CD14-positive monocyte (primary cell): ENCODE measurements at regions not wholly inside any gene's neighbourhood (a gene's known extent, or its start where the extent isn't known, plus 50 kb on each side); places are given as distances from the start of the nearest gene placed in this dataset.

Experiments used
- DNase-seq, 3 donors: peaks; one replicate each; pipeline ENCODE4 v3.0.0-alpha.2; 2011 to 2022
- H2AFZ ChIP-seq: 2 replicates; pipeline ENCODE4 v1.6.0; 2012; ENCODE audit warnings: mild to moderate bottlenecking, low read depth, low read length, inconsistent platforms; ENCODE audit not compliant: insufficient read depth, poor library complexity, severe bottlenecking
- H3K27ac ChIP-seq, 2 donors: 1 replicate in 1 of 2; 2 replicates in 1 of 2; pipeline ENCODE4 v1.5.1; 2012 to 2013; ENCODE audit warnings: low read length in 2 of 2, control low read depth in 1 of 2, inconsistent platforms in 1 of 2, low read depth in 1 of 2, mild to moderate bottlenecking in 1 of 2
- H3K27me3 ChIP-seq, 2 donors: one replicate each; pipeline versions ENCODE4 v1.6.0 to v1.6.1; 2011 to 2013; ENCODE audit warnings: low read length in 2 of 2; ENCODE audit not compliant: control insufficient read depth in 2 of 2, insufficient read depth in 2 of 2
- H3K36me3 ChIP-seq, 2 donors: replicated peaks in 1 of 2; 1 replicate in 1 of 2; 2 replicates in 1 of 2; pipeline versions ENCODE4 v1.5.1 to v1.6.1; 2012 to 2013; ENCODE audit warnings: low read length in 2 of 2, control low read depth in 1 of 2, inconsistent platforms in 1 of 2, mild to moderate bottlenecking in 1 of 2; ENCODE audit not compliant: insufficient read depth in 2 of 2, control insufficient read depth in 1 of 2
- H3K4me1 ChIP-seq, 2 donors: 1 replicate in 1 of 2; 2 replicates in 1 of 2; pipeline versions ENCODE4 v1.5.1 to v1.6.1; 2012 to 2013; ENCODE audit warnings: low read length in 2 of 2, control low read depth in 1 of 2, inconsistent platforms in 1 of 2, mild to moderate bottlenecking in 1 of 2, moderate library complexity in 1 of 2; ENCODE audit not compliant: insufficient read depth in 2 of 2, control insufficient read depth in 1 of 2
- H3K4me2 ChIP-seq: replicated peaks from 2 replicates; pipeline ENCODE3; 2012; ENCODE audit warnings: low read length, moderate library complexity, mild to moderate bottlenecking; ENCODE audit not compliant: poor library complexity, severe bottlenecking; ENCODE audit errors: extremely low read depth
- H3K4me3 ChIP-seq, 3 experiments: fragments of 200-600 bp in 1 of 3; sonication (generic) in 1 of 3; replicated peaks in 1 of 3; 1 replicate in 2 of 3; 2 replicates in 1 of 3; pipeline ENCODE4 v1.5.1; 2011 to 2013; ENCODE audit warnings: low read length in 3 of 3, mild to moderate bottlenecking in 3 of 3, control low read depth in 2 of 3, low read depth in 2 of 3, inconsistent platforms in 1 of 3, moderate library complexity in 1 of 3
- H3K79me2 ChIP-seq: 2 replicates; pipeline ENCODE4 v1.6.0; 2012; ENCODE audit warnings: mild to moderate bottlenecking, control low read depth, inconsistent platforms, low read length, moderate library complexity; ENCODE audit not compliant: insufficient read depth
- H3K9ac ChIP-seq: 2 replicates; pipeline ENCODE4 v1.6.0; 2017; ENCODE audit warnings: low read length, mild to moderate bottlenecking; ENCODE audit not compliant: insufficient read depth, poor library complexity, severe bottlenecking
- H3K9me3 ChIP-seq, 2 donors: replicated peaks in 1 of 2; 1 replicate in 1 of 2; 2 replicates in 1 of 2; pipeline versions ENCODE4 v1.5.1 to v1.6.1; 2012 to 2013; ENCODE audit warnings: low read length in 2 of 2, control low read depth in 1 of 2; ENCODE audit not compliant: control insufficient read depth in 1 of 2, insufficient read depth in 1 of 2
- H4K20me1 ChIP-seq: 2 replicates; pipeline ENCODE4 v1.6.0; 2012; ENCODE audit warnings: mild to moderate bottlenecking, low read length, control low read depth, moderate library complexity; ENCODE audit not compliant: insufficient read depth
- H3K27ac Mint-ChIP-seq, 7 donors: one replicate each; pipeline ENCODE4 v1.8.0; 2020; ENCODE audit warnings: mild to moderate bottlenecking in 7 of 7, mixed read lengths in 7 of 7, moderate library complexity in 6 of 7, inconsistent platforms in 2 of 7
- H3K27me3 Mint-ChIP-seq, 3 donors: one replicate each; pipeline ENCODE4 v1.8.0; 2021 to 2022; ENCODE audit warnings: low read depth in 3 of 3, mild to moderate bottlenecking in 3 of 3, mixed read lengths in 3 of 3, moderate library complexity in 3 of 3, inconsistent platforms in 1 of 3
- H3K36me3 Mint-ChIP-seq, 2 donors: one replicate each; pipeline ENCODE4 v1.8.0; 2020; ENCODE audit warnings: mixed read lengths in 2 of 2, inconsistent platforms in 1 of 2, mild to moderate bottlenecking in 1 of 2
- H3K4me1 Mint-ChIP-seq: one replicate; pipeline ENCODE4 v1.8.0; 2020; ENCODE audit warnings: mild to moderate bottlenecking, mixed read lengths
- H3K4me3 Mint-ChIP-seq, 2 donors: one replicate each; pipeline ENCODE4 v1.8.0; 2020; ENCODE audit warnings: mild to moderate bottlenecking in 2 of 2, mixed read lengths in 2 of 2, moderate library complexity in 1 of 2
- H3K9me3 Mint-ChIP-seq, 7 donors: one replicate each; pipeline ENCODE4 v1.8.0; 2020 to 2022; ENCODE audit warnings: mixed read lengths in 7 of 7, mild to moderate bottlenecking in 6 of 7, moderate library complexity in 6 of 7, inconsistent platforms in 2 of 7
- WGBS: methylation state at CpG from one replicate; pipeline ENCODE4 v1.1.5; 2013; ENCODE audit warnings: missing lambda C conversion rate; ENCODE audit not compliant: insufficient coverage; 5-methylcytosine and 5-hydroxymethylcytosine counted together
- intact Hi-C, 2 donors: fragments of 100-400 bp; cut with micrococcal nuclease; formaldehyde crosslinking; loops; one replicate each; pipeline versions ENCODE4 v1.15.0 to v1.15.1; 2023
- TF ChIP-seq, protein P1 (sequence below): fragments of 200-600 bp; IDR thresholded peaks from one replicate; pipeline ENCODE4 v1.8.0; 2022; ENCODE audit warnings: antibody characterized with exemption, mild to moderate bottlenecking

GRCh38 chr9:35555246-35555701 is 49.8 kb upstream of the TESK1 start:
- Histone ChIP-seq H3K27me3 (no peaks in the 10 kb centered on the region), H3K4me2 (no peak overlapping the region), H3K9me3 (no peaks in the 10 kb centered on the region), H3K4me1 (peaks cover 11 to 13% of the 10 kb centered on the region in 2 donors), H3K9ac (no peak overlapping the region), H3K4me3 (no peak overlapping the region), H3K27ac (no peak overlapping the region), H3K79me2 (peaks cover 15% of the 10 kb centered on the region), H2AFZ (no peak overlapping the region), H4K20me1 (peaks cover 14% of the 10 kb centered on the region), H3K36me3 (peaks cover 52 to 61% of the 10 kb centered on the region in 2 donors)
- H3K9me3 Mint-ChIP-seq, result no peaks in the 10 kb centered on the region
- WGBS, result 96% methylated on average over 11 of the region's 13 CpGs
- TF ChIP-seq, protein P1, sequence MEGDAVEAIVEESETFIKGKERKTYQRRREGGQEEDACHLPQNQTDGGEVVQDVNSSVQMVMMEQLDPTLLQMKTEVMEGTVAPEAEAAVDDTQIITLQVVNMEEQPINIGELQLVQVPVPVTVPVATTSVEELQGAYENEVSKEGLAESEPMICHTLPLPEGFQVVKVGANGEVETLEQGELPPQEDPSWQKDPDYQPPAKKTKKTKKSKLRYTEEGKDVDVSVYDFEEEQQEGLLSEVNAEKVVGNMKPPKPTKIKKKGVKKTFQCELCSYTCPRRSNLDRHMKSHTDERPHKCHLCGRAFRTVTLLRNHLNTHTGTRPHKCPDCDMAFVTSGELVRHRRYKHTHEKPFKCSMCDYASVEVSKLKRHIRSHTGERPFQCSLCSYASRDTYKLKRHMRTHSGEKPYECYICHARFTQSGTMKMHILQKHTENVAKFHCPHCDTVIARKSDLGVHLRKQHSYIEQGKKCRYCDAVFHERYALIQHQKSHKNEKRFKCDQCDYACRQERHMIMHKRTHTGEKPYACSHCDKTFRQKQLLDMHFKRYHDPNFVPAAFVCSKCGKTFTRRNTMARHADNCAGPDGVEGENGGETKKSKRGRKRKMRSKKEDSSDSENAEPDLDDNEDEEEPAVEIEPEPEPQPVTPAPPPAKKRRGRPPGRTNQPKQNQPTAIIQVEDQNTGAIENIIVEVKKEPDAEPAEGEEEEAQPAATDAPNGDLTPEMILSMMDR, result no peak
- peaks cover 5% of the 10 kb centered on the region for H3K4me1 Mint-ChIP-seq
- peak overlapping the region in 2 of 7 donors; percentile 56 to 73 for H3K27ac Mint-ChIP-seq
- intact Hi-C loops, result loop anchor here (2.0 to 10.0 kb wide), 3 partner anchors 66 to 440 kb away; partner anchors contain the start of gene ATOSB (in 1 of the 2)
- peaks cover 0 to 2% (median 0%) of the 10 kb centered on the region in 3 donors for H3K27me3 Mint-ChIP-seq
- H3K4me3 Mint-ChIP-seq, result no peak overlapping the region
- no peak for DNase-seq
- peaks cover 3 to 9% of the 10 kb centered on the region in 2 donors for H3K36me3 Mint-ChIP-seq
